HEK293 (cell line): ENCODE measurements at regions not wholly inside any gene's neighbourhood (a gene's known extent, or its start where the extent isn't known, plus 50 kb on each side); places are given as distances from the start of the nearest gene placed in this dataset.

Source experiments
- YY1 ChIP-seq: fragments of 450-650 bp; formaldehyde crosslinking; IDR thresholded peaks from 2 replicates; pipeline ENCODE4 v1.5.1; 2018; ENCODE audit warnings: missing biosample characterization, missing genetic modification characterization
- ZNF157 ChIP-seq: fragments of 450-650 bp; formaldehyde crosslinking; IDR thresholded peaks from 2 replicates; pipeline ENCODE4 v1.5.1; 2016; ENCODE audit warnings: missing biosample characterization, missing genetic modification characterization
- ZNF26 ChIP-seq: fragments of 450-650 bp; formaldehyde crosslinking; IDR thresholded peaks from 2 replicates; pipeline ENCODE4 v1.5.1; 2016; ENCODE audit warnings: missing biosample characterization, missing genetic modification characterization
- ZNF274 ChIP-seq, 2 experiments: fragments of 200-500 bp in 1 of 2; fragments of 450-650 bp in 1 of 2; sonication (Bioruptor generic) in 1 of 2; formaldehyde crosslinking in 1 of 2; IDR thresholded peaks; 2 replicates each; pipeline versions ENCODE4 v1.5.1 to v1.6.1; 2014 to 2016; ENCODE audit warnings: borderline replicate concordance in 1 of 2, inconsistent platforms in 1 of 2, low read length in 1 of 2, missing biosample characterization in 1 of 2, missing genetic modification characterization in 1 of 2
- ZNF433 ChIP-seq: fragments of 450-650 bp; formaldehyde crosslinking; IDR thresholded peaks from 2 replicates; pipeline ENCODE4 v1.5.1; 2016; ENCODE audit warnings: missing biosample characterization, missing genetic modification characterization, low read depth
- ZNF624 ChIP-seq: fragments of 450-650 bp; formaldehyde crosslinking; IDR thresholded peaks from 2 replicates; pipeline ENCODE4 v1.5.1; 2017; ENCODE audit warnings: missing biosample characterization, missing genetic modification characterization
- ZNF660 ChIP-seq: fragments of 450-650 bp; IDR thresholded peaks from 2 replicates; pipeline ENCODE4 v1.5.1; 2018; ENCODE audit warnings: missing biosample characterization, mild to moderate bottlenecking, missing genetic modification characterization
- ZNF670 ChIP-seq: fragments of 450-650 bp; formaldehyde crosslinking; IDR thresholded peaks from 2 replicates; pipeline ENCODE4 v1.5.1; 2016; ENCODE audit warnings: missing biosample characterization, missing genetic modification characterization, low read depth
- TF ChIP-seq, protein P1 (sequence below): fragments of 450-650 bp; formaldehyde crosslinking; IDR thresholded peaks from 2 replicates; pipeline ENCODE4 v1.5.1; 2016; ENCODE audit warnings: missing biosample characterization, missing genetic modification characterization
- TF ChIP-seq, protein P2 (sequence below): fragments of 450-650 bp; formaldehyde crosslinking; IDR thresholded peaks from 2 replicates; pipeline ENCODE4 v1.5.1; 2016; ENCODE audit warnings: missing biosample characterization, missing genetic modification characterization, low read depth
- TF ChIP-seq, protein P3 (sequence below): fragments of 450-650 bp; formaldehyde crosslinking; IDR thresholded peaks from 2 replicates; pipeline ENCODE4 v1.5.1; 2016; ENCODE audit warnings: missing biosample characterization, missing genetic modification characterization

- TF ChIP-seq ZNF274 (IDR thresholded peaks at IDR 0.05; ENCODE audit: low read length) = no peak
- no peak for TF ChIP-seq ZNF274 (tag by site-specific recombination; IDR thresholded peaks at IDR 0.05; ENCODE audit: borderline replicate concordance)
- TF ChIP-seq, protein P1, sequence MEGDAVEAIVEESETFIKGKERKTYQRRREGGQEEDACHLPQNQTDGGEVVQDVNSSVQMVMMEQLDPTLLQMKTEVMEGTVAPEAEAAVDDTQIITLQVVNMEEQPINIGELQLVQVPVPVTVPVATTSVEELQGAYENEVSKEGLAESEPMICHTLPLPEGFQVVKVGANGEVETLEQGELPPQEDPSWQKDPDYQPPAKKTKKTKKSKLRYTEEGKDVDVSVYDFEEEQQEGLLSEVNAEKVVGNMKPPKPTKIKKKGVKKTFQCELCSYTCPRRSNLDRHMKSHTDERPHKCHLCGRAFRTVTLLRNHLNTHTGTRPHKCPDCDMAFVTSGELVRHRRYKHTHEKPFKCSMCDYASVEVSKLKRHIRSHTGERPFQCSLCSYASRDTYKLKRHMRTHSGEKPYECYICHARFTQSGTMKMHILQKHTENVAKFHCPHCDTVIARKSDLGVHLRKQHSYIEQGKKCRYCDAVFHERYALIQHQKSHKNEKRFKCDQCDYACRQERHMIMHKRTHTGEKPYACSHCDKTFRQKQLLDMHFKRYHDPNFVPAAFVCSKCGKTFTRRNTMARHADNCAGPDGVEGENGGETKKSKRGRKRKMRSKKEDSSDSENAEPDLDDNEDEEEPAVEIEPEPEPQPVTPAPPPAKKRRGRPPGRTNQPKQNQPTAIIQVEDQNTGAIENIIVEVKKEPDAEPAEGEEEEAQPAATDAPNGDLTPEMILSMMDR (tag by site-specific recombination) = no peak
- no peak for TF ChIP-seq ZNF157 (tag by site-specific recombination)
- TF ChIP-seq ZNF26 = no peak
- TF ChIP-seq, protein P2, sequence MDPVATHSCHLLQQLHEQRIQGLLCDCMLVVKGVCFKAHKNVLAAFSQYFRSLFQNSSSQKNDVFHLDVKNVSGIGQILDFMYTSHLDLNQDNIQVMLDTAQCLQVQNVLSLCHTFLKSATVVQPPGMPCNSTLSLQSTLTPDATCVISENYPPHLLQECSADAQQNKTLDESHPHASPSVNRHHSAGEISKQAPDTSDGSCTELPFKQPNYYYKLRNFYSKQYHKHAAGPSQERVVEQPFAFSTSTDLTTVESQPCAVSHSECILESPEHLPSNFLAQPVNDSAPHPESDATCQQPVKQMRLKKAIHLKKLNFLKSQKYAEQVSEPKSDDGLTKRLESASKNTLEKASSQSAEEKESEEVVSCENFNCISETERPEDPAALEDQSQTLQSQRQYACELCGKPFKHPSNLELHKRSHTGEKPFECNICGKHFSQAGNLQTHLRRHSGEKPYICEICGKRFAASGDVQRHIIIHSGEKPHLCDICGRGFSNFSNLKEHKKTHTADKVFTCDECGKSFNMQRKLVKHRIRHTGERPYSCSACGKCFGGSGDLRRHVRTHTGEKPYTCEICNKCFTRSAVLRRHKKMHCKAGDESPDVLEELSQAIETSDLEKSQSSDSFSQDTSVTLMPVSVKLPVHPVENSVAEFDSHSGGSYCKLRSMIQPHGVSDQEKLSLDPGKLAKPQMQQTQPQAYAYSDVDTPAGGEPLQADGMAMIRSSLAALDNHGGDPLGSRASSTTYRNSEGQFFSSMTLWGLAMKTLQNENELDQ (tag by site-specific recombination) = no peak
- TF ChIP-seq ZNF660 (tag by site-specific recombination) = no peak
- no peak for TF ChIP-seq YY1 (tag by site-specific recombination)
- no peak for TF ChIP-seq ZNF433 (tag by site-specific recombination)
- TF ChIP-seq, protein P3, sequence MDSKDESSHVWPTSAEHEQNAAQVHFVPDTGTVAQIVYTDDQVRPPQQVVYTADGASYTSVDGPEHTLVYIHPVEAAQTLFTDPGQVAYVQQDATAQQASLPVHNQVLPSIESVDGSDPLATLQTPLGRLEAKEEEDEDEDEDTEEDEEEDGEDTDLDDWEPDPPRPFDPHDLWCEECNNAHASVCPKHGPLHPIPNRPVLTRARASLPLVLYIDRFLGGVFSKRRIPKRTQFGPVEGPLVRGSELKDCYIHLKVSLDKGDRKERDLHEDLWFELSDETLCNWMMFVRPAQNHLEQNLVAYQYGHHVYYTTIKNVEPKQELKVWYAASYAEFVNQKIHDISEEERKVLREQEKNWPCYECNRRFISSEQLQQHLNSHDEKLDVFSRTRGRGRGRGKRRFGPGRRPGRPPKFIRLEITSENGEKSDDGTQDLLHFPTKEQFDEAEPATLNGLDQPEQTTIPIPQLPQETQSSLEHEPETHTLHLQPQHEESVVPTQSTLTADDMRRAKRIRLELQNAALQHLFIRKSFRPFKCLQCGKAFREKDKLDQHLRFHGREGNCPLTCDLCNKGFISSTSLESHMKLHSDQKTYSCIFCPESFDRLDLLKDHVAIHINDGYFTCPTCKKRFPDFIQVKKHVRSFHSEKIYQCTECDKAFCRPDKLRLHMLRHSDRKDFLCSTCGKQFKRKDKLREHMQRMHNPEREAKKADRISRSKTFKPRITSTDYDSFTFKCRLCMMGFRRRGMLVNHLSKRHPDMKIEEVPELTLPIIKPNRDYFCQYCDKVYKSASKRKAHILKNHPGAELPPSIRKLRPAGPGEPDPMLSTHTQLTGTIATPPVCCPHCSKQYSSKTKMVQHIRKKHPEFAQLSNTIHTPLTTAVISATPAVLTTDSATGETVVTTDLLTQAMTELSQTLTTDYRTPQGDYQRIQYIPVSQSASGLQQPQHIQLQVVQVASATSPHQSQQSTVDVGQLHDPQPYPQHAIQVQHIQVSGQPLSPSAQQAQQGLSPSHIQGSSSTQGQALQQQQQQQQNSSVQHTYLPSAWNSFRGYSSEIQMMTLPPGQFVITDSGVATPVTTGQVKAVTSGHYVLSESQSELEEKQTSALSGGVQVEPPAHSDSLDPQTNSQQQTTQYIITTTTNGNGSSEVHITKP (tag by site-specific recombination) = no peak
- TF ChIP-seq ZNF624 = no peak
- no peak for TF ChIP-seq ZNF670 (tag by site-specific recombination)
Observed at GRCh38 chr4:63029380-63029779, 1379.9 kb downstream of the TECRL start.
